HG03066 (cell line): ENCODE measurements at regions not wholly inside any gene's neighbourhood (a gene's known extent, or its start where the extent isn't known, plus 50 kb on each side); places are given as distances from the start of the nearest gene placed in this dataset.
"Not testable (repeated sequence)": the region's sequence is repeated elsewhere in the genome, so short reads cannot be mapped to it uniquely, and the experiment has no call there.

ENCODE experiments used
- ATAC-seq: cut with Tn5 transposase; IDR thresholded peaks from one replicate; pipeline ENCODE4 v1.9.1; 2021; ENCODE audit warnings: low read depth; ENCODE audit not compliant: unreplicated experiment

DNA sequence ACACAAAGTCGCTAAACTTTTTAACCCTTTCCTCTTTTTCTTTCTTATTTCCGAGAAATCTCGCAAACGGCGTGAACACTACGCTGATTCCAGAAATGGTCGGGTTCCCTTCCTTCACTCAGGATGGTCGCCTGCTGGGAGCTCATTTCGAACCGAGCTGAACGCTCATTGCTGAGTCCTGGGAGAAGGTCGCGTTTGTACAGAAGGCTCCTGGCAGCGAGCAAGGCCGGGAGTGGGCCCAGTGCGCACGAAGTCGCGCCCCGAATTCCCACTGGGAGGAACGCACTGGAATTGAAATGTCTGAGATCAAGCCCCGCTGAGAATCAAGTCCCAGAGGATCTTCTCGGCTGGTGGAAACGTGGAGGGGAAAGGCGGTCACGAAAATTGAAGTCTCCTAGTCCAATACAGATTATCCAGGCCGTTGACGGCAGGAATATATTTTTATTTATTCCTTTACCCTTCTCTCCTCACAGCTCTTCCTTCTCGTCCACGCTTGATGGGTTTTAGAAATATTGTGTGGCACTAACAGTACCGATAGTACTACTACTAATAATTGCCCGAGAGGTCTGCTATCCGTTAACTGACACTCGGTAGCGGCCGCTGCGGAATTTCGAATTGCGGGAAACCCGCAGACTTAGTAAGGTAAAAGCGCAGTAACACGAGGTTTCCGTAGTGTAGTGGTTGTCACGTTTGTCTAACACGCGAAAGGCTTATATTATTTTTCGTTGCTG lies 207.2 kb upstream of the ZNF184 start:
- ATAC-seq = no peak

DNA sequence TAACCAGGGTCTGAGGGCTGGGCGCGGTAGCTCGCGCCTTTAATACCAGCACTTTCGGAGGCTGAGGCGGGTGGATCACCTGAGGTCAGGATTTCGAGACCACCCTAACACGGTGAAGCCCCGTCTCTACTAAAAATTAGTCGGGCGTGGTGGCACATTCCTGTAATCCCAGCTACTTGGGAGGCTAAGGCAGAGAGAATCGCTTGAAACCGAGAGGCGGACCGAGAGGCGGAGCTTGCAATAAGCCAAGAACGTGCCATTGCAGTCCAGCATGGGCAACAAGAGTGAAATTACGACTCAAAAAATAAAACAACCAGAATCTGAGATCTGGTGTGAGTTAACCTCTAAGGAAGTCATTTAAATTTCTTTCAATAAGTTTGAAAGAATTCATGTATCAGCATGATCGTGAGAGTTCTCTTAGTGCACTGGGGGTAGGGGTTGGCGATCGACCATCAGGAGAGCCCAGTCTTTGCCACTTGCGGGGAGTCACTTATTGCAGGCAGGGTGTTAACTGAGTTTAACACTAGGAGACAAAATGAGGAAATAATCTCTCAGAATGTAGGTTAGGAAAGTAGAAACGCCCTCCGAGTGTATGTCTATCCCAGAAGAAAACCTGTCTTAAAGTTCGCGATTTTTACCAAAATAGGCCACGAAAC lies 206.5 kb upstream of the ZNF184 start:
- no peak for ATAC-seq

DNA sequence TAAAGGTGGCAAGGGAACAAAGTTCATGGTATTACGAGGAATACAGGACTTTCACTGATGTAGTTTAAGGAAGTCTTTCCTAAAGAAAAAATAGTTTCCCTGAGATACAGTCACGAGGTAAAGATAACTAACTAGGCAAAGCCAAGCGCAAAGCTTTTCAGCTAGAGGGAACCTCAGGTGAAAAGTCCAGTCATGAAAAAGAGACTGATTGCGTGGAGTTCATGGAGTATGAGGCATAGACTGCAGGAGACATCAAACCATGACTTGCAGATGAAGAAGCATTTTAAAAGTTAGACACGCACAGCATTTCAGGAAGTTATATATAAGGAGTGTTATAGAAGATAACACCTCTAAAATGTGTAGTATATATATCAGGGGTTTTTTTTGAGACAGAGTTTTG lies 205.6 kb upstream of the ZNF184 start:
- ATAC-seq = no peak

DNA sequence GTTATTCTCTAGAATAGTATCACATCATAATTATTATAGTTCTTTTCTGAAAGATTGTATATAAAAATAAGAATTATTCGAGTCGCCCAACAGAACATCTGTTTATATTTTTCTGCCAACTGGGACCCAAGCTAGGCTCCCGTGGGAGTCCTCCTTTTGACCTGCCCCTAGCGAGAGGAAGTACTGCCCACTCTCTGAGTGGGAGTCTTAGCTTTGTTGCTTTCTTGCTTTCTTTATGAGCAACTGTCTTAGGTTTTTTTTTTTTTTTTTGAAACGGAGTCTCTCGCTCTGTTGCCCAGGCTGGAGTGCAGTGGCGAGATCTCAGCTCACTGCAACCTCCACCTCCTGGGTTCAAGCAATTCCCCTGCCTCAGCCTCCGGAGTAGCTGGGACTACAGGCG lies 202.0 kb upstream of the ZNF184 start:
- no peak for ATAC-seq

- peak; percentile 58 for ATAC-seq
These were observed 199.4 kb upstream of the ZNF184 start for GRCh38 chr6:27672113-27672799.

DNA sequence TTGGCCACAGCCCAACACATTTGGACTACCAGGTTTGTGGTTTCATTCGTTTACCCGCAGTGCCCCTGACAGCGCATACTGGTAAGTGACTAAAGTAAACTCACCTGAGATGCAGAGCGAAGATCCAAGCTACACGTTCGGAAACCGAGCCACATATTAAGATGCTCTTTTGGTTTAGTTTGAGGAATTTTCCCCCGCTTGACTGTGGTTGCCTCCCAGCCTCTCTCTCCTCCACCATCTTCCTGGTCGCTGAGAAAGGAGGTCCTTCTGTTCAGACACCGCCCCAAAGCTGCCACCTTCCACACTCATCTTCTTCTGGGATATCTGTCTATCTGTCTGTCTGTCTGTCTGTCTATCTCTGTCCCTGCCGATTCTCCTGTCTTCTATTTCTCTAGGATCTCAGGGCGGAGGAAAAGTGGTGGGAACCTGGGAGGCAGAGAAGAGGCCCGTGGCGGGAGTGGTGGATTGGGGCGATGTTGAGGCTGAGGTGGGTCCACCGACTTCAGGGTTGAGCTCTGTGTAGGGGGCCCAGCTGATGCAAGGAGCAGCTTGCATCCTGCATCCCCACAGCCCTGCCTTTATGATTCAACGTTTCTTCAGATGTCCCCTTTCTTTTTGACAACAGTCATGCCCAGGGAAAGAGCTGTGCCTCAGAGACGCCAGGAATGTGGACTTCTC lies 196.9 kb upstream of the ZNF184 start:
- ATAC-seq = no peak

- ATAC-seq = no peak
These were observed 196.4 kb upstream of the ZNF184 start for GRCh38 chr6:27669295-27669623.

DNA sequence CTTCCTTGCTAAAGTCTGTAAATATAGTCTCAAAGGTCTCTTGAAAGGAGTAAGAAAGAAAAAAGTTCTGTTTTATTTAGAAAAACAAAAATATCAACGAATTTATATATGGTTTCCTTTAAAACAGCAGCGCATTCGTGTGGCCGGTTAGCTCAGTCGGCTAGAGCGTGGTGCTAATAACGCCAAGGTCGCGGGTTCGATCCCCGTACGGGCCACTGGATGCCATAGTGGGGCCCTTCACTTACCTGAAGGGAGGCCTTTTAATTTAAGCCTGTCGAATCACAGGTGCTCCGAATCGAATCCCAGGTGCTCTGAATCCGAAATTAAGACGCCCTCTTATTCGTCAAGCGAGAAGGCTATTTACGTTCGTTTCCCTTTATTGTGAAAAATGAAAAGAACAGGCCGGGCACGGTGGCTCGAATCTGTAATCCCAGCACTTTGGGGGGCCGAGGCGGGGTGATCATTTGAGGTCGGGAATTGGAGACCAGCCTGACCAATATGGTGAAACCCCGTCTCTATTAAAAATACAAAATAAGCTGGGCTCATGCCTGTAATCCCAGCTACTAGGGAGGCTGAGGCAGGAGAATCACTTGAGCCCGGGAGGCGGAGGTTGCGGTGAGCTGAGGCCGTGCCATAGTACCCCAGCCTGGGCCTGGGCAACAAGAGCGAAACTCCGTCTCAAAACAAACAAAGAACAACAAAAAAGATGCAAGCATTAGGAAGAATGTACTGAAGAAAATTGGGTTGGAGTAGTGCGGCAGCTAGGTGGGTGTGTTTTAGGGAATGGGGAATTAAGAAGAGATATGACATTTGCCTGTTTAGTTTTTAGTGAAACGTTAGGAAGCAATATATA lies 195.8 kb upstream of the ZNF184 start:
- ATAC-seq = no peak

GRCh38 chr6:27667657-27668441 lies 194.9 kb upstream of the ZNF184 start:
- no peak for ATAC-seq

DNA sequence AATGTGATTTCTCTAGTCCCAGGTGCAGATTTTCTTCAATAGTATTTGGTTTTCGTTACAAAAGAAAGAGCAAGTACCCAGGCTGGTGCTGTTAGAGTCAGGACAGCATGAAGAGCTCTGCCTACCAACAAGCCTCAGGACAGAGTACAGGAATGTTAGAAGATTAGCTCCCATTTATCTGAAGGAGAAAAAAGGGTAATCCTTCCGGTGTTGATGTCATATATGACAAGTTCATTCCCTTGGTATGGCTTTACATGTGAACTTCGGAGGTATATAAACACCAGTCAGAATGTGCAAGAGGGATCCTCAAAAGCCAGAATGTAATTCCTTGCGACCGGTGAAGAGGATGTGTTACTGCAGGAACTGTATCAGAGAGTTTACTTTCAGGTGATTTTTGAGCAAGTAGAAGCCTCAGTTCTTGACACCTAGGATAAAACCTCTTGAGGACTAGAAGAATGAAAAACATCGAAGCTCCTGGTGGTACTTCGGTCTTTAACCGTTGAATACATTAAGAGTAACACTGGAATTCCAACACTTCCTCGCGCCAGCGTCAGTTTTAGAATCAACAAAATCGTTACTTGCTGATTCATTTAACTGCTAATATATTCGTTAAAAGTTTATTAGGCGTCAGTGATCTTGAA lies 194.2 kb upstream of the ZNF184 start:
- ATAC-seq = no peak

- no peak for ATAC-seq
These were observed 189.9 kb upstream of the ZNF184 start for GRCh38 chr6:27662769-27663168.

DNA sequence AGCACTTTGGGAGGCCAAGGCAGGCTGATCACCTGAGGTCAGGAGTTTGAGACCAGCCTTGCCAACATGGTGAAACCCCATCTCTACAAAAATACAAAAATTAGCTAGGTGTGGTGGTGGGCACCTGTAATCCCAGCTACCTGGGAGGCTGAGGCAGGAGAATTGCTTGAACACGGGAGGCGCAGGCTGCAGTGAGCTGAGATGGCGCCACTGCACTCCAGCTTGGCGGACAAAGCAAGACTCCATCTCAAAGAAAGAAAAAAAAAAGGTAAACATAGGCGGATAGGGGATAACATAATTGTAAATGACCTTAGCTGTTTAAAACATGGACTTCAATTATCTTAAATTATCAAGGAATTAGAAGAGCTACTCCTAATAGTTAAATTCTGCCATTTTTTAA lies 189.3 kb upstream of the ZNF184 start:
- not testable (repeated sequence) for ATAC-seq

GRCh38 chr6:27653143-27653825 lies 180.4 kb upstream of the ZNF184 start:
- not testable (repeated sequence) for ATAC-seq

GRCh38 chr6:27651371-27651732 lies 178.4 kb upstream of the ZNF184 start:
- ATAC-seq = no peak

DNA sequence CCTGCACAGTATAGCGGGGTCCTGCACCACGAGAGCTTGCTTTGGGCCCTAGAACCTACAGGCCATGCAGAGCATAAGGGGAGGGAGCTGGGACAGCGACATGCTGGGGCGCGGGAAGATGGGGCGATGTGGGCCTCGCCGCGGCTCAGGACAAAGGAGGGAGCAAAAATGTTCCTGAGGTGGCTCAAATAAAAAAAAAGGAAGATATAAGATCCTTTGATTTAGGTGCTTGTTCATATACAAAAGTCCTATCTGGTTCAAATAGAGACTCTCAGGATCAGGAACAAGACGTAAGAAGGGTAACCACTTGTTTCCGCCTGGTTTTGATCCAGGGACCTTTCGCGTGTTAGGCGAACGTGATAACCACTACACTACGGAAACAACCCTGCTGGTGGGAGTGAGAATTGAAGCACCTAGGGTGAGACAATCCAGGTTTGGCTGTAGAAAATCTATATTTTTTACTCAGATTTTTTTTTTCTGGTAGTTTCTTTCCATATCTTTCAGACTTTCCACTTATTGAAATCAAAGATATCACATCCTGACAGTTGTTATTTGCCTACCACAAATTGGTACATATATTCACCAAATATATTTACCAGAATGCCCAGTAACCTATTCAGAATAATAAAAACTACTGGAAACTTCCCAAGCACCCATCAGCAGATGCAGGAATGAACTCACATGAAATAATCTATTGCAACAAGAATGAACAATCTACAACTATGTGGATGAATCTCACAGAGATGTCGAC lies 177.9 kb upstream of the ZNF184 start:
- ATAC-seq = no peak

DNA sequence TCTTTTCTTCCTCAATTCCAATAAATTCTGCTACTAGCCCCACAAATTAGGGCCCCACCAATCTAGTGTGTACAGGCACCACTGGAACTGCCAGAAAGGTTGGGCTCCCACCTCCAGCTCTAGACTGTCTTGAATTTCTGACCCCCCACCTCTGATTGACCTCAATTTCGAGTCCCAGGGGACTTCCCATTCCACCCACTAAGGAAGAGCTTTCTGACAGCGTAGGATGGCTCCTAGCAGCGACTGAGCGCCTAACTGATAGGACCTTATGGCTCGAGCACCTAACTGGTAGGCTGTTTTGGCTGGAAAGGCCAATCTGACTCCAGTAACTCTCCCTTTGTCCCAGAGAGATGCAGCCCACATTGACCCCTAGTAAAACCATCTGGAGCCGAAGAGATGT lies 171.6 kb upstream of the ZNF184 start:
- no peak for ATAC-seq

DNA sequence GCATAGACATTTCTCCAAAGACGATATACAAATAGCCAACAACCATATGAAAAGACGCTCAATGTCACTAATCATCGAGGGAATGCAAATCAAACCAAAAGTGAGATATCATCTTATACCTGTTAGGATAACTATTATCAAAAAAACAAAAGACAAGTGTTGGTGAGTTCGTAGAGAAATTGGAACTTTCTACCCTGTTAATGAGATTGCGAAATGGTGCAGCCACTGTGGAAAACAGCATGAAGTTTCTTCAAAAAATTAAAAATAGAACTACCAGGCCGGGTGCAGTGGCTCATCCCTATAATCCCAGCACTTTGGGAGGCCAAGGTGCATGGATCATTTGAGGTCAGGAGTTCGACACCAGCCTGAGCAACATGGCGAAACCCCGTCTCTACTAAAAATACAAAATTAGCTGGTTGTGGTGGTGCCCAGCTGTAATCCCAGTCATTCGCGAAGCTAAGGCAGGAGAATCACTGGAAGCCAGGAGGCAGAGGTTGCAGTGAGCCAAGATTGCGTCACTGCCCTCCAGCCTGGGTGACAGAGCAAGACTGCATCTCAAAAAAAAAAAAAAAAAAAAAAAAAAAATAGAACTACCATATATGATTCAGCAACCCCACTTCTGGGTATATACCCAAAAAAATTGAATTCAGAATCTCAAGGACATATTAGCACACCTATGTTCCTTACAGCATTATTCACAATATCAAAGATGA lies 170.0 kb upstream of the ZNF184 start:
- no peak for ATAC-seq
